ENCODE measurements at regions not wholly inside any gene's neighbourhood (a gene's known extent, or its start where the extent isn't known, plus 50 kb on each side); places are given as distances from the start of the nearest gene placed in this dataset.

- TF ChIP-seq CTCF (IDR thresholded peaks at IDR 0.05; ENCODE audit: unreplicated experiment), result no peak
- DNase-seq (ENCODE audit: low spot score, unreplicated experiment), result no peak
- H3K27ac Mint-ChIP-seq, result no peak overlapping the region
- no peak overlapping the region for H3K4me3 Mint-ChIP-seq (ENCODE audit: low read depth)
- no peaks in the 10 kb centered on the region for H3K9me3 Mint-ChIP-seq (ENCODE audit: low read depth)
- no peaks in the 10 kb centered on the region for H3K4me1 Mint-ChIP-seq (ENCODE audit: low read depth)
- no peaks in the 10 kb centered on the region for H3K36me3 Mint-ChIP-seq (ENCODE audit: insufficient read depth)
- H3K27me3 Mint-ChIP-seq, result no peaks in the 10 kb centered on the region
Observed at GRCh38 chr2:180559038-180559437, 421.4 kb upstream of the UBE2E3 start.

GRCh38 chr2:180555391-180555965 lies 424.9 kb upstream of the UBE2E3 start:
- no peak for TF ChIP-seq CTCF (IDR thresholded peaks at IDR 0.05; ENCODE audit: unreplicated experiment)
- H3K4me1 Mint-ChIP-seq (ENCODE audit: low read depth), result no peaks in the 10 kb centered on the region
- no peaks in the 10 kb centered on the region for H3K9me3 Mint-ChIP-seq (ENCODE audit: low read depth)

GRCh38 chr2:180554330-180554729 lies 426.1 kb upstream of the UBE2E3 start:
- no peaks in the 10 kb centered on the region for H3K9me3 Mint-ChIP-seq (ENCODE audit: low read depth)
- no peaks in the 10 kb centered on the region for H3K36me3 Mint-ChIP-seq (ENCODE audit: insufficient read depth)
- DNase-seq (ENCODE audit: low spot score, unreplicated experiment), result no peak
- no peaks in the 10 kb centered on the region for H3K4me1 Mint-ChIP-seq (ENCODE audit: low read depth)
- H3K27ac Mint-ChIP-seq, result no peak overlapping the region
- no peaks in the 10 kb centered on the region for H3K27me3 Mint-ChIP-seq
- no peak for TF ChIP-seq CTCF (IDR thresholded peaks at IDR 0.05; ENCODE audit: unreplicated experiment)
- H3K4me3 Mint-ChIP-seq (ENCODE audit: low read depth), result no peak overlapping the region

More at GRCh38 chr2:180555391-180555965, 424.9 kb upstream of the UBE2E3 start:
- H3K4me3 Mint-ChIP-seq (ENCODE audit: low read depth), result no peak overlapping the region
- no peaks in the 10 kb centered on the region for H3K27me3 Mint-ChIP-seq
- no peak overlapping the region for H3K27ac Mint-ChIP-seq
- no peak for DNase-seq (ENCODE audit: low spot score, unreplicated experiment)
- H3K36me3 Mint-ChIP-seq (ENCODE audit: insufficient read depth), result no peaks in the 10 kb centered on the region

GRCh38 chr2:180553094-180553715 lies 427.2 kb upstream of the UBE2E3 start:
- Mint-ChIP-seq H3K9me3 (ENCODE audit: low read depth) (no peaks in the 10 kb centered on the region), H3K4me3 (ENCODE audit: low read depth) (no peak overlapping the region), H3K36me3 (ENCODE audit: insufficient read depth) (no peaks in the 10 kb centered on the region), H3K27me3 (no peaks in the 10 kb centered on the region), H3K27ac (no peak overlapping the region), H3K4me1 (ENCODE audit: low read depth) (no peaks in the 10 kb centered on the region)
- no peak for TF ChIP-seq CTCF (IDR thresholded peaks at IDR 0.05; ENCODE audit: unreplicated experiment)
- DNase-seq (ENCODE audit: low spot score, unreplicated experiment), result no peak

GRCh38 chr2:180542511-180542910 lies 437.9 kb upstream of the UBE2E3 start:
- no peak for DNase-seq (ENCODE audit: low spot score, unreplicated experiment)
- TF ChIP-seq CTCF (IDR thresholded peaks at IDR 0.05; ENCODE audit: unreplicated experiment), result no peak
- H3K27me3 Mint-ChIP-seq, result no peaks in the 10 kb centered on the region
- H3K27ac Mint-ChIP-seq, result no peak overlapping the region
- peaks cover 18% of the 10 kb centered on the region for H3K4me1 Mint-ChIP-seq (ENCODE audit: low read depth)
- peaks cover 2% of the 10 kb centered on the region for H3K36me3 Mint-ChIP-seq (ENCODE audit: insufficient read depth)
- H3K4me3 Mint-ChIP-seq (ENCODE audit: low read depth), result no peak overlapping the region
- H3K9me3 Mint-ChIP-seq (ENCODE audit: low read depth), result peaks cover 9% of the 10 kb centered on the region

Data from progenitor cell of endocrine pancreas (in vitro differentiated cells).